GM13976 (cell line): ENCODE measurements at regions not wholly inside any gene's neighbourhood (a gene's known extent, or its start where the extent isn't known, plus 50 kb on each side); places are given as distances from the start of the nearest gene placed in this dataset.
"Not testable (repeated sequence)": the region's sequence is repeated elsewhere in the genome, so short reads cannot be mapped to it uniquely, and the experiment has no call there.

ENCODE experiments used
- DNase-seq: peaks from one replicate; pipeline ENCODE4 v3.0.0; 2012; ENCODE audit warnings: low spot score
- CTCF ChIP-seq: IDR thresholded peaks from 2 replicates; pipeline ENCODE4 v1.5.1; 2012; ENCODE audit warnings: borderline replicate concordance, mild to moderate bottlenecking; ENCODE audit not compliant: insufficient read depth; ENCODE audit errors: extremely low read depth, missing control alignments, control extremely low read depth
- in situ Hi-C: fragments of 300-500 bp; cut with MboI; formaldehyde crosslinking; loops from one replicate; pipeline ENCODE4 v1.12.0; 2022; ENCODE audit warnings: low sequenced_read_pairs, mixed read lengths, inconsistent platforms; ENCODE audit not compliant: unreplicated experiment

- no peak for DNase-seq
- no peak for TF ChIP-seq CTCF
- in situ Hi-C loops = no loop called here
Measured at GRCh38 chr10:105742184-105742583, 1101.1 kb downstream of the SORCS3 start.

- in situ Hi-C loops = no loop called here
- TF ChIP-seq CTCF = no peak
- DNase-seq = no peak
Measured at GRCh38 chr10:105734479-105734878, 1093.4 kb downstream of the SORCS3 start.

GRCh38 chr10:105733924-105734323 lies 1092.8 kb downstream of the SORCS3 start:
- no peak for TF ChIP-seq CTCF
- in situ Hi-C loops = no loop called here

GRCh38 chr10:105729428-105729827 lies 1088.3 kb downstream of the SORCS3 start:
- TF ChIP-seq CTCF = no peak
- in situ Hi-C loops = no loop called here
- no peak for DNase-seq

More at GRCh38 chr10:105733924-105734323, 1092.8 kb downstream of the SORCS3 start:
- DNase-seq = no peak

- DNase-seq, in situ Hi-C loops: not testable (repeated sequence)
Measured at GRCh38 chr10:105727586-105727985, 1086.5 kb downstream of the SORCS3 start.

- DNase-seq = no peak
- TF ChIP-seq CTCF = no peak
- in situ Hi-C loops = no loop called here
Measured at GRCh38 chr10:105727131-105727530, 1086.0 kb downstream of the SORCS3 start.

- no peak for TF ChIP-seq CTCF
Measured at GRCh38 chr10:105726149-105726548, 1085.1 kb downstream of the SORCS3 start.

More at GRCh38 chr10:105726149-105726548, 1085.1 kb downstream of the SORCS3 start:
- DNase-seq = no peak
- in situ Hi-C loops = no loop called here
